ENCODE measurements at regions not wholly inside any gene's neighbourhood (a gene's known extent, or its start where the extent isn't known, plus 50 kb on each side); places are given as distances from the start of the nearest gene placed in this dataset.

DNA sequence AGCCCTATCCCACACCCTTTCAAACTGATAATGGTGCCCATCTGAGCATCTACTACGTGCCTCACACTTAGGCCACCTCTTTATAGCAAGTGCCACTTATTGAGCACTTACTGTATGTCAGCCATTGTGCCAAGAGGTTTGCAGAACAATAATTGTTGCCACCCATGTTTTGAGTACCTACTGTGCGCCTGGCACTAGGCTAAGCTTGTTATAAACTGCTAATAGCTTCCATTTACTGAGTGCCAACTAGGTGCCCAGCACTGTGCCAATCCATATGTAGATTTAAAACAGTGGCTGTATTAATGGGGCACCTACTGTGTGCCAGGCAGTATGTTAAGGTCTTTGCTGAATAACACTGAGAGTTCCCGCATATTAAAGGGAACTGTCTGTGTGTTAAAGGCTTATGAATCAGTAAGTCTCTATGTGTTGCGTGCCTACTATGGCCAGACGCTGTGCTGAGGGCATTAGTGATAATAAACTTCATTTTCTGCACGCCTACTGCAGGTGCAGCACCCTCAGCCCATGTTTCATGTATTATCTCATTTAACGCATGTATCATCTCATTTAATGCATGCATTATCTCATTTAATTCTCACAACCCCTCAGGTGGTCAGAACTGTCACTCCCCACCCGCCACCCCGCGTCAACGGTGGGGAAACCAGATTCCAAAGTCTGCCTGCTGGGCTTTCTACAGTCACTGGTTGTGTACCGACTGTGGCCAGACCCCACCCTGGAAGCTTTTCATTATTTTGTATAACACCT lies 105.0 kb downstream of the PTPRS start:
- peaks cover 8% of the 10 kb centered on the region for H3K27me3 Mint-ChIP-seq
- H3K9me3 Mint-ChIP-seq: no peaks in the 10 kb centered on the region
- no peak overlapping the region for H3K4me3 Mint-ChIP-seq
- no peak for ATAC-seq (replicated peaks)
- no peaks in the 10 kb centered on the region for H3K4me1 Mint-ChIP-seq
- no peak overlapping the region for H3K27ac Mint-ChIP-seq
- H3K36me3 Mint-ChIP-seq (ENCODE audit: low read depth): no peaks in the 10 kb centered on the region

DNA sequence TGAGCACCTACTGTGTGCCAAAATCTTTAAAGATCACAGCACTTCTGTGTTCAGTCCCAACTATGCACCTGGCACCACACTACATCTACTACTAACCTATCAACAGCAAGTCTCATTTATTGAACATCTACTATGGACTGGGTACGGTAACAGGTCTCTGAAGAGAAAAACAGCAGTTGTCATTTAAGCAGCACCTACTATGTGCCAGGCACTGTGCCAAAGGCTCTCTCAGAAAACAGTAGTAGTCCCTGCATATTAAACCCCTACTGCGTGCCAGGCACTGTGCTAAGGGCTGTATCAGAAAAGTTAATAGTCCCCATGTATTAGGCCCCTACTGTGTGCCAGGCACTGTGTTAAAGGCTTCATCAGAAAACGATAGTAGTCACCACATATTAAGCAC lies 106.2 kb downstream of the PTPRS start:
- Mint-ChIP-seq H3K4me1 (peaks cover 4% of the 10 kb centered on the region), H3K27me3 (peaks cover 7% of the 10 kb centered on the region), H3K36me3 (ENCODE audit: low read depth) (no peaks in the 10 kb centered on the region), H3K9me3 (no peaks in the 10 kb centered on the region), H3K4me3 (no peak overlapping the region), H3K27ac (no peak overlapping the region)
- ATAC-seq (replicated peaks): no peak

DNA sequence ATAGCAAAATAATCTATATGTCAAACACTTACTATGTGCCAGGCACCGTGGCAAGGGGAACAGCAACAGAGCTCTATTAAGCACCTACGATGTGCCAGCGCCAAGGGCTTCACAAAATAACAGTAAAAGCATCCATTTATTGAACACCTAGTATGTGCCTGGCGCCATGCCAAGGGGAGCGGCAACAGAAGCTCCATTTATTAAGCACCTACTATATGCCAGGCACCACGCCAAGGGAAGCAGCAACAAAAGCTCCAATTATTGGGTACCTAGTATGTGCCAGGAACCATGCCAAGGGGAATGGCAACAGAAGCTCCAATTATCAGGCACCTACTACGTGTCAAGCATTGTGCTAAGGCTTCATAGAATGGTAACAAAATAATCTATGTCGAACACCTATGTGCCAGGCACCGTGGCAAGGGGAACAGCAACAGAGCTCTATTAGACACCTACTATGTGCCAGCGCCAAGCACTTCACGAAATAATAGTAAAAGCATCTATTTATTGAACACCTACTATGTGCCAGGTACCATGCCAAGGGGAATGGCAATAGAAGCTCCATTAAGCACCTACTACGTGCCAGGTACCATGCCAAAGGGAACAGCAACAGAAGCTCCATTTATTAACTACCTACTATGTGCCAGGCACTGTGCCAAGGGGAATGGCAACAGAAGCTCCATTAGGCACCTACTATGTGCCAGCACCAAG lies 107.7 kb downstream of the PTPRS start:
- no peak for ATAC-seq (replicated peaks)
- Mint-ChIP-seq H3K4me1 (peaks cover 4% of the 10 kb centered on the region), H3K9me3 (no peaks in the 10 kb centered on the region), H3K4me3 (no peak overlapping the region), H3K36me3 (ENCODE audit: low read depth) (no peaks in the 10 kb centered on the region), H3K27ac (no peak overlapping the region), H3K27me3 (peaks cover 7% of the 10 kb centered on the region)

DNA sequence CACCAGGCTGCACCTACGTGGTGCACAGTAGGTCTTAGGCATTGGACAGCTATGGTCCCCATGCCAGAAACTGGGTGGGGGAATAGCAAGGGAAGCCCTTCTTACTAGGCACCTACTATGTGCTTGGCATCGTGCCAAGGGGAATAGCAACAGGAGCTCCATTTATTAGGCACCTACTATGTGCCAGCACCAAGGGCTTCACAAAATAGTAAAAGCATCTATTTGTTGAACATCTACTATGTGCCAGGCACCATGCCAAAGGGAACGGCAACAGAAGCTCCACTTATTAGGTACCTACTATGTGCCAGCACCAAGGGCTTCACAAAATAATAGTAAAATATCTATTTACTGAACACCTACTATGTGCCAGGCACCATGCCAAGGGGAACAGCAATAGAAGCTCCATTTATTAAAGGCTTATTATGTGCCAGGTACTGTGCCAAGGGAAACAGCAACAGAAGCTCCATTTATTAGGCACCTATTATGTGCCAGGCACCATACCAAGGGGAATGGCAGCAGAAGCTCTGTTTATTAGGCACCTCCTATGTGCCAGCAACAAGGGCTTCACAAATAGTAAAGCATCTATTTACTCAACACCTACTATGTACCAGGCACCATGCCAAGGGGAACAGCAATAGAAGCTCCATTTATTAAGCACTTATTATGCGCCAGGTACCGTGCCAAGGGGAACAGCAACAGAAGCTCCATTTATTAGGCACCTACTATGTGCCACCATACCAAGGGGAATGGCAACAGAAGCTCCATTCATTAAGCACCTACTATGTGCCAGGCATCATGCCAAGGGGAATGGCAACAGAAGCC lies 108.5 kb downstream of the PTPRS start:
- Mint-ChIP-seq H3K27me3 (peaks cover 7% of the 10 kb centered on the region), H3K9me3 (no peaks in the 10 kb centered on the region), H3K36me3 (ENCODE audit: low read depth) (no peaks in the 10 kb centered on the region), H3K4me3 (no peak overlapping the region), H3K27ac (no peak overlapping the region), H3K4me1 (peaks cover 4% of the 10 kb centered on the region)
- no peak for ATAC-seq (replicated peaks)

DNA sequence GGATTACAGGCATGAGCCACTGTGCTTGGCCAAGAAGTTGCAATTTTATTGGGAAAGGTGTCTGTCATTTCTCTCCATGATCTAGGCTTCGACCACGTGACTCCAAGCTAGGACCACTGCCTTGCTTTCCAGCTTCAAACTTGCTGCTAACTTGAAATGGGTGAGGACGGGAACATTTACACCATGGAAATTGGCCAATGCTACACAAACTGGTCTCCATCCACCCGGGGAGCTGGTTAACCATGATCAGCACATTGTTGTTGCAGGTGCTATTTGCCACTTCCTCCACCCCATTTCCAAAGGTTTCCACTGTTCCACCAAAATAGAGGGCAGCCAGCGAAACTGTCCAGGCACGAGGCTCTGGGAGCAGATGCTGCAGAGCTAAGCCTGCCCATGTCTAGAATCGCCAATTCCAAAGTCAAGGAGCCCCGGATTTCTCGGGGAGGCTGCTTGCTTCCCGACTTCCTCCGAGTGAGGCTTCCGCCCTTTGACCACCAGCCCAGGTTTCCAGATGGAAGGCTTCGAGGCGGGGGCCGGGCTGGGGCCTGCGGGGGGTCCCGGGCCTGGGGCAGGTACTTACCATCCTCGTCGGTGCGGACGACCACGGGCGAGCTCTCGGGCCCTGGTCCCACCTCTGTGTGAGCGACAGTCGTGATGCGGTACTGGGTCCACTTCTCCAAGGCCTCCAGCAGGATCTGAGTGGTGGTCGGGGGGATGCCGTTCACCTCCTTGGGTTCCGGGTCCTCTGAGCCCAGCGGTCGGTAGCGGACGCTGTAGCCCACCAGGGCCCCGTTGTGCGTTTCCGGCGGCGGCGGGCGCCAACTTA lies 109.7 kb downstream of the PTPRS start:
- H3K9me3 Mint-ChIP-seq: no peaks in the 10 kb centered on the region
- H3K4me3 Mint-ChIP-seq: no peak overlapping the region
- no peak for ATAC-seq (replicated peaks)
- peaks cover 7% of the 10 kb centered on the region for H3K27me3 Mint-ChIP-seq
- H3K4me1 Mint-ChIP-seq: peaks cover 4% of the 10 kb centered on the region
- no peak overlapping the region for H3K27ac Mint-ChIP-seq
- no peaks in the 10 kb centered on the region for H3K36me3 Mint-ChIP-seq (ENCODE audit: low read depth)

DNA sequence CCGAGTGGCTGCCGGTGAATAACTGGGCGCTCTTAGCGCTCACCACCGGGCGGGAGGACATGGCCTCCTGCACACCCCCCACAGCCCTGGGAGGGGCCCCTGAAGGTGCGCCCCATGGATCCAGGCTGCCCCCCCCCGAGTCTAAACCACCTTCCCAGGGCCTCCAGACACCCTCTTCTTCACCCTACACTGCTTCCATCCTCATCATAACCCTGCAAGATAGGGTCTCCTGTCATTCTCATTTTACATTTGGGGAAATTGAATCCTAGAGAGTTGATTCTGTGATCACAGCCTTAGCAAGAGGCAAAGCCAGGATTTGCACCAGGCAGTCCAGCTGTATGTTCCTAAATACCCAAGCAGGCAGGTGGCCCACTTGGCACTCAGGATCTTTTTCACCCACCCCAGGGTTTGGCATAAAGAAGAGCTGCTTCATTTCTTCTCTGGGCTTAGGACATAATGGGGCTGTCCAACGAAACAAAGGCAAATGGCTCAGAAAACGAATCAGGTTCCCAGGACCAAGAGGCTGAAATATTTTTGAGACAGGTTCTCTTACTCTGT lies 110.8 kb downstream of the PTPRS start:
- H3K4me3 Mint-ChIP-seq: peak overlapping the region; percentile 19
- no peak overlapping the region for H3K27ac Mint-ChIP-seq
- H3K4me1 Mint-ChIP-seq: peaks cover 4% of the 10 kb centered on the region
- H3K9me3 Mint-ChIP-seq: no peaks in the 10 kb centered on the region
- no peaks in the 10 kb centered on the region for H3K36me3 Mint-ChIP-seq (ENCODE audit: low read depth)
- ATAC-seq (replicated peaks): no peak
- H3K27me3 Mint-ChIP-seq: peaks cover 7% of the 10 kb centered on the region

DNA sequence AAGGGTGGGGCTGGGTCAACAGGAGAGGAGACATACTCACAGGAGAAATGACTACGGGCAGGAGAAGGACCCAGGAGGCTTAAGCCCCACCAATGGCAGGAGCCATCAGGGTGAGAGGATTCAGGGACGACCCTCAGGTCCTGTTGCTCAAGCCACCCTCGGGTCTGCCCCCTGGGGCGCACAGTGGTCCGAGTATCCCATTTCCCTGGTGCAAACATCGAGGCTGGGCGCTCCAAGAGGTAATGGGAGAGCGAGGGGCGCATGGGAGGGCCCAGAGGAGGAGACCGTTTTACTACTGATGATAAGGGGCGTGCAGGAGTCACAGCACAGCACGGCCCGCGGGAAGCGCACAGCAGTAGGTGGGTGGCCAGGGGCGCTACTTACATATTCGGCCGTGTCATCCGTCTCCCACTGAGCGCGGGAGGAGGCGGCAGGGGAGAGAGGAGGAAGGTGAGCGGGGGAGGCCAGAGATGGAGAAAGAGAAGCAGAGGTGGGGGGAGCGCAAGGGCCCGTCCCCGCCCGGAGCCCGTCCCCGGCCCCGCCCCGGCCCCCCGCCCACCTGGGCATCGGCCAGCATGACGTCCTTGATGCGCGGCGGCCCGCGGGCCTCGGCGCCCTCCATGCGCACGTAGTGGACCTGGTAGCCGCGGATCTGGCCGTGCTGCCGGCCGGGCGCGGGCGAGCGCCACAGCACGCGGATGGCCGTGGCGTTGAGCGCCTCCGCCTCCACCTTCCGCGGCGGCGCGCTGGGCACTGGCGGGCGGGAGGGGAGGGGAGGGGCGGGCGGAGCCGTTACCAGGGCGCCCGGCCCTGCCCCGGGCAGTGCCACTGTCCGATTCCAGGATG lies 111.5 kb downstream of the PTPRS start:
- Mint-ChIP-seq H3K27ac (no peak overlapping the region), H3K27me3 (peaks cover 7% of the 10 kb centered on the region), H3K4me1 (peaks cover 4% of the 10 kb centered on the region), H3K36me3 (ENCODE audit: low read depth) (no peaks in the 10 kb centered on the region), H3K4me3 (no peak overlapping the region), H3K9me3 (no peaks in the 10 kb centered on the region)
- no peak for ATAC-seq (replicated peaks)

DNA sequence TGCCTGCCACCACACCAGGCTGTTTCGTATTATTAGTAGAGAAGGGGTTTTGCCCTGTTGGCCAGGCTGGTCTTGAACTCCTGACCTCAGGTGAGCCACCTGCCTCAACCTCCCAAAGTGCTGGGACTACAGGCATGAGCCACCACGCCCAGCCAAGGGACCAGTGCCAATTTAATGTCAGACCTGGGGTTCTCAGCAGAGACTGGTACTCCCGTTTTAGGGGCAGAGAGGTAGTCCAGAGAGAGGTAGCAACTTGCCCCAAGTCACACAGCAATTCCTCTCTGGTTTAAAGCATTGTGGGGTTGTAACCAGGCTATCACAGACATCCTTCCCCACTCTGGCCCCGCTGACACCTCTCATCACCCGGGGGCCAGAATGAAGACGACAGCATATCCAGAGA lies 112.1 kb downstream of the PTPRS start:
- peaks cover 4% of the 10 kb centered on the region for H3K4me1 Mint-ChIP-seq
- H3K36me3 Mint-ChIP-seq (ENCODE audit: low read depth): no peaks in the 10 kb centered on the region
- peaks cover 7% of the 10 kb centered on the region for H3K27me3 Mint-ChIP-seq
- ATAC-seq (replicated peaks): no peak
- no peak overlapping the region for H3K4me3 Mint-ChIP-seq
- H3K9me3 Mint-ChIP-seq: no peaks in the 10 kb centered on the region
- no peak overlapping the region for H3K27ac Mint-ChIP-seq

DNA sequence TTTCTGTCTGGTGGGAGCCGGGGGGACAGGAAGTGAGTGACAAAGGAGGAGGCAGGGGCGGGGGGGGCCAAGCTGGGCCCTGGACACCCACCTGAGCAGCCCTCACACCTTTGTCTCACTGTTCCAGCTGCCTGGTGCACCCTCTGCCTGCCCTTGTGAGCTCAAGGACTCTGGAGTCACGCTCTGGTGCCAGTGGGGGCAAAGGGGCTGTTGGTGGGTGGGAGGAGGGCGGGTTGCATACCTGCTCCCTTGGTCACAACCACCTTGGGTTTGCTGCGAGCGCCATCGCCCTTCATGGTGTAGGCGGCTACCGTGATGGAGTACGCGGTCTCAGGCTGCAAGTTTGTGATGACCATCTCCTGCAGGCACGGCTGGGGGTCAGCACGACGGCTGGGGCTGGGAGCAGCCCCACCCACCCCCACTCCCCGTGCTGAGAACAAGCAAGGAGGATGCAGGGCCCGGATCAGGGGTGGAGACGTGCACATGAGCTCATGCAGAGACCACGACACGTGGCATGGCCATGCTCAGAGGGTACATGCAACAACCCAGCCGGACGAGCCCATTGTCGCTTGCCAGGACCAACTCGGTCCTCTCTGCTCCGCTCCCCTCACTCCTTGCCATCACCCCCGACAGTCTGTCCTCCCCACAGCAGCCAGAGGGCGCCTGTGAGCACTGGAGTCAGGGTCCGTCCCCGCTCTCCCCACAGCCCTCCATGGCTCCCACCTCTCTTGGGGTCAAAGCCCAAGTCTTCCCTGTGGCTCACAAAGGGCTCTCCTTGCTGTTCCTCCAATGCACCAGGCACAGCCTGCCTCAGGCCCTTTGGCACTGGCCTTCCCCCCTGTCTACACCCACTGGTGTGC lies 114.9 kb downstream of the PTPRS start:
- ATAC-seq (replicated peaks): peak; percentile 55
- peaks cover 4% of the 10 kb centered on the region for H3K4me1 Mint-ChIP-seq
- no peak overlapping the region for H3K27ac Mint-ChIP-seq
- no peaks in the 10 kb centered on the region for H3K9me3 Mint-ChIP-seq
- no peaks in the 10 kb centered on the region for H3K36me3 Mint-ChIP-seq (ENCODE audit: low read depth)
- peaks cover 7% of the 10 kb centered on the region for H3K27me3 Mint-ChIP-seq
- no peak overlapping the region for H3K4me3 Mint-ChIP-seq

DNA sequence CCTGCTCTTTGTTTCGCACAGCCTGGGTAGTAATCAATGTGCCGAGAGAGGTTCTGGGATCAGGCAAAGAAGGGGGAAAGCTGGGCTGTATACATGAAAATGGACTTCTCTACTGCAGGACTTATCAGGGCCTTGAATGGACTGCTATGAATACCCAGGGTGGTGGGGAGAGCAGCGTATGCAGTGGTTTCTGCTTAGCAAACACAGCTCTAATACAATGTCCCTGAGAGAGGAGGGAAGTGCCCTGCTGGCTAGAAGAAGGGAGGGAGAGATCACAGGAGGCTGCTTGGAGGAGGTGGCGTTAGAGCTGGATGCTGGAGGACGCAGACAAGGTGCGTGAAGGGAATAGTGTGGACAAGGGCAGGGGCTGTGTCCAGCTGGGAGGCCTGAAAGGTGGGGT lies 116.1 kb downstream of the PTPRS start:
- no peak overlapping the region for H3K27ac Mint-ChIP-seq
- H3K27me3 Mint-ChIP-seq: peaks cover 4% of the 10 kb centered on the region
- H3K9me3 Mint-ChIP-seq: no peaks in the 10 kb centered on the region
- ATAC-seq (replicated peaks): no peak
- no peaks in the 10 kb centered on the region for H3K4me1 Mint-ChIP-seq
- no peaks in the 10 kb centered on the region for H3K36me3 Mint-ChIP-seq (ENCODE audit: low read depth)
- no peak overlapping the region for H3K4me3 Mint-ChIP-seq

DNA sequence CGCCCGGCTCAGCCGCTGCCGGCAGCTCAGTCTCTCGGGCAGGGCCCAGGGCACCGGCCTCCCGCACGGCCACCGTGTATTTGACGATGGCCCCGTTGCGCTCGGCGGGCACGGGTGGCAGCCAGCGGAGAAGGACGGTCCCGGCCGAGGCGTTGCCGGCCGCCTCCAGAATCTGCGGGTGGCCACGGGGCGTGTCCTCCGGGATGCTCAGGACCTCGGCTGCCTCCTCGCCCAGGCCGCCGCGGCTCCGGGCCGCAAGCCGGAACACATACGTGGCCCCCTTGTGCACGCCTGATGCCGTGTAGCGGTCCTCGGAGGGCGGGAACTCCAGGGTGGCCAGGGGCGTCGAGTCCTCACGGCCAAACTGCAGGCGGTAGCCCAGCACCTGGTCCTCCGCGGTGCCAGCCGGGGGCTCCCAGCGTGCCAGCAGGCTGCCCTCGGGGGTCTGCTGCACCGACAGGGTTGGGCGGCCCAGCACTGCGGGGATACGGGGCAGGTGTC lies 117.7 kb downstream of the PTPRS start:
- no peaks in the 10 kb centered on the region for H3K36me3 Mint-ChIP-seq (ENCODE audit: low read depth)
- no peak for ATAC-seq (replicated peaks)
- H3K27me3 Mint-ChIP-seq: no peaks in the 10 kb centered on the region
- no peak overlapping the region for H3K27ac Mint-ChIP-seq
- H3K4me1 Mint-ChIP-seq: no peaks in the 10 kb centered on the region
- H3K4me3 Mint-ChIP-seq: no peak overlapping the region
- no peaks in the 10 kb centered on the region for H3K9me3 Mint-ChIP-seq

DNA sequence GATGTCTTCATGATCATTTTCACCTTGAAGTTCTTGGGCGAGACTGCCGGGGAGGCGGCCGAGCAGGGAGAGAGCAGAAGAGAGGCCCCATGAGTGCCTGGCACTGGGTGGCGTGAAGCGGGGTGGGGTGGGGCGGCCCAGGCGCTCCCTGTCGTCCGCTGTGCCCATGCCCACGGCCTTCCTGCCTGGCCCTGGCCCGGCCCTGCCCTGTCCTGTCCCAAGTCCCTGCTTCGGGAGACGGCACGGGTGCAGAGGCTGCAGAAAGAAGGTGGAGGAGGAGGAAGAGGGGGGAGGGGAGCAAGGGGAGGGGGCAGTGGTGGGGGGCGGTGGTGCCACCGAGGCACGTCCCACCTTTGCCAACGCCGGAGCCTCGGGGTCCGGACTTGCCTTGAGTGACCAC lies 118.4 kb downstream of the PTPRS start:
- Mint-ChIP-seq H3K4me3 (no peak overlapping the region), H3K9me3 (no peaks in the 10 kb centered on the region), H3K36me3 (ENCODE audit: low read depth) (no peaks in the 10 kb centered on the region), H3K27me3 (no peaks in the 10 kb centered on the region), H3K4me1 (no peaks in the 10 kb centered on the region), H3K27ac (no peak overlapping the region)
- ATAC-seq (replicated peaks): no peak
